ENCODE measurements at regions not wholly inside any gene's neighbourhood (a gene's known extent, or its start where the extent isn't known, plus 50 kb on each side); places are given as distances from the start of the nearest gene placed in this dataset.
"Not testable (repeated sequence)": the region's sequence is repeated elsewhere in the genome, so short reads cannot be mapped to it uniquely, and the experiment has no call there.

GRCh38 chr10:87603196-87603595 lies 56.5 kb upstream of the PAPSS2 start:
- no peak for DNase-seq

- no peak for DNase-seq
Observed at GRCh38 chr10:87603769-87604168, 55.9 kb upstream of the PAPSS2 start.

- DNase-seq: peak; percentile 22
Observed at GRCh38 chr10:87605628-87606251, 53.9 kb upstream of the PAPSS2 start.

GRCh38 chr10:87608756-87609155 lies 50.9 kb upstream of the PAPSS2 start:
- DNase-seq: no peak

- not testable (repeated sequence) for DNase-seq
Observed at GRCh38 chr10:87609563-87609962, 50.1 kb upstream of the PAPSS2 start.
